Mesenchymal stem cell (in vitro differentiated cells and primary cell): ENCODE measurements at regions not wholly inside any gene's neighbourhood (a gene's known extent, or its start where the extent isn't known, plus 50 kb on each side); places are given as distances from the start of the nearest gene placed in this dataset.

ENCODE experiments used
- DNase-seq: peaks from one replicate; pipeline ENCODE4 v3.0.0-alpha.2; 2013
- H2AFZ ChIP-seq: one replicate; pipeline ENCODE4 v1.6.1; 2013; ENCODE audit warnings: low read depth, mild to moderate bottlenecking, control low read depth, inconsistent platforms, low read length, moderate library complexity
- H2AK5ac ChIP-seq: 2 replicates; pipeline ENCODE4 v1.6.1; 2013; ENCODE audit warnings: low read length, moderate library complexity, mild to moderate bottlenecking, inconsistent platforms; ENCODE audit not compliant: severe bottlenecking
- H2BK120ac ChIP-seq: one replicate; pipeline ENCODE4 v1.6.1; 2013; ENCODE audit warnings: low read depth, mild to moderate bottlenecking, inconsistent platforms, low read length, moderate library complexity
- H2BK12ac ChIP-seq, 2 experiments: one replicate each; pipeline ENCODE4 v1.6.1; 2013; ENCODE audit warnings: inconsistent platforms in 2 of 2, low read length in 2 of 2, mild to moderate bottlenecking in 2 of 2, moderate library complexity in 2 of 2, control low read depth in 1 of 2
- H2BK15ac ChIP-seq: one replicate; pipeline ENCODE4 v1.6.1; 2013; ENCODE audit warnings: mild to moderate bottlenecking, low read depth, inconsistent platforms; ENCODE audit not compliant: poor library complexity, severe bottlenecking
- H2BK5ac ChIP-seq: 2 replicates; pipeline ENCODE4 v1.6.1; 2013; ENCODE audit warnings: low read depth, mild to moderate bottlenecking, low read length, control low read depth, inconsistent platforms; ENCODE audit not compliant: poor library complexity, severe bottlenecking
- H3K14ac ChIP-seq, 2 experiments: one replicate each; pipeline ENCODE4 v1.6.1; 2013; ENCODE audit warnings: inconsistent platforms in 2 of 2, low read length in 2 of 2, control low read depth in 1 of 2, mild to moderate bottlenecking in 1 of 2, moderate library complexity in 1 of 2
- H3K18ac ChIP-seq, 2 experiments: one replicate each; pipeline ENCODE4 v1.6.1; 2013; ENCODE audit warnings: inconsistent platforms in 2 of 2, low read length in 2 of 2, control low read depth in 1 of 2, low read depth in 1 of 2, mild to moderate bottlenecking in 1 of 2
- H3K23ac ChIP-seq, 2 experiments: one replicate each; pipeline ENCODE4 v1.6.1; 2013; ENCODE audit warnings: inconsistent platforms in 2 of 2, low read length in 2 of 2, mild to moderate bottlenecking in 2 of 2, moderate library complexity in 2 of 2, control low read depth in 1 of 2
- H3K27ac ChIP-seq: 2 replicates; pipeline ENCODE4 v1.5.1; 2013; ENCODE audit warnings: mild to moderate bottlenecking, moderate library complexity, low read length, control low read depth, inconsistent platforms; ENCODE audit not compliant: poor library complexity, severe bottlenecking
- H3K27me3 ChIP-seq, 2 experiments: 2 replicates each; pipeline versions ENCODE4 v1.6.1 to v1.7.0; 2013; ENCODE audit warnings: low read length in 2 of 2, mild to moderate bottlenecking in 2 of 2, moderate library complexity in 2 of 2, control low read depth in 1 of 2, inconsistent platforms in 1 of 2; ENCODE audit not compliant: control insufficient read depth in 1 of 2, insufficient read depth in 1 of 2
- H3K36me3 ChIP-seq, 2 experiments: 2 replicates each; pipeline versions ENCODE4 v1.6.1 to v1.7.0; 2013; ENCODE audit warnings: low read length in 2 of 2, control low read depth in 1 of 2, inconsistent platforms in 1 of 2, low read depth in 1 of 2, mild to moderate bottlenecking in 1 of 2; ENCODE audit not compliant: insufficient read depth in 2 of 2, control insufficient read depth in 1 of 2
- H3K4ac ChIP-seq, 2 experiments: one replicate each; pipeline ENCODE4 v1.6.1; 2013; ENCODE audit warnings: inconsistent platforms in 2 of 2, low read length in 2 of 2, mild to moderate bottlenecking in 2 of 2, moderate library complexity in 2 of 2, control low read depth in 1 of 2, low read depth in 1 of 2
- H3K4me1 ChIP-seq: 2 replicates; pipeline ENCODE4 v1.6.1; 2013; ENCODE audit warnings: low read depth, low read length, control low read depth; ENCODE audit not compliant: control insufficient read depth, insufficient read depth
- H3K4me2 ChIP-seq: 2 replicates; pipeline ENCODE4 v1.6.1; 2013; ENCODE audit warnings: low read length, mild to moderate bottlenecking, inconsistent platforms; ENCODE audit not compliant: poor library complexity, severe bottlenecking
- H3K4me3 ChIP-seq, 2 experiments: 2 replicates each; pipeline versions ENCODE4 v1.5.1 to v1.7.0; 2013; ENCODE audit warnings: low read length in 2 of 2, mild to moderate bottlenecking in 2 of 2, control low read depth in 1 of 2, low read depth in 1 of 2; ENCODE audit not compliant: insufficient read depth in 1 of 2
- H3K79me1 ChIP-seq: replicated peaks from 2 replicates; pipeline ENCODE4 v1.6.1; 2013; ENCODE audit warnings: mild to moderate bottlenecking, control low read depth, low read length, inconsistent platforms; ENCODE audit not compliant: poor library complexity, severe bottlenecking
- H3K9ac ChIP-seq: 2 replicates; pipeline ENCODE4 v1.7.0; 2013; ENCODE audit warnings: mild to moderate bottlenecking, low read length, moderate library complexity
- H3K9me3 ChIP-seq: 2 replicates; pipeline ENCODE4 v1.7.0; 2013; ENCODE audit warnings: mild to moderate bottlenecking, low read length; ENCODE audit not compliant: control insufficient read depth
- H4K8ac ChIP-seq: one replicate; pipeline ENCODE4 v1.6.1; 2013; ENCODE audit warnings: inconsistent platforms, mild to moderate bottlenecking, low read length, moderate library complexity
- H4K91ac ChIP-seq: one replicate; pipeline ENCODE4 v1.6.1; 2013; ENCODE audit warnings: mild to moderate bottlenecking, low read length, inconsistent platforms
- WGBS: methylation state at CpG from one replicate; pipeline ENCODE4 v1.1.7; 2013; ENCODE audit warnings: mixed read lengths; 5-methylcytosine and 5-hydroxymethylcytosine counted together

GRCh38 chr14:97705976-97706375, 908.8 kb downstream of the VRK1 start:
- H2BK15ac ChIP-seq = no peak overlapping the region
- H3K4me3 ChIP-seq = no peak overlapping the region
- H3K27ac ChIP-seq = no peak overlapping the region
- H3K79me1 ChIP-seq = no peaks in the 10 kb centered on the region
- H4K8ac ChIP-seq = no peak overlapping the region
- no peaks in the 10 kb centered on the region for H3K27me3 ChIP-seq
- H2AK5ac ChIP-seq = no peak overlapping the region
- H3K4ac ChIP-seq = no peak overlapping the region
- H3K18ac ChIP-seq = no peak overlapping the region
- no peaks in the 10 kb centered on the region for H3K9me3 ChIP-seq
- 51% methylated on average over 2 of the region's 2 CpGs for WGBS
- no peak overlapping the region for H2BK12ac ChIP-seq
- no peak overlapping the region for H2BK120ac ChIP-seq
- H2BK5ac ChIP-seq = no peak overlapping the region
- no peak overlapping the region for H3K9ac ChIP-seq
- no peaks in the 10 kb centered on the region for H3K36me3 ChIP-seq
- H3K14ac ChIP-seq = no peak overlapping the region
- H4K91ac ChIP-seq = no peak overlapping the region
- no peak overlapping the region for H2AFZ ChIP-seq
- no peak overlapping the region for H3K23ac ChIP-seq
- no peaks in the 10 kb centered on the region for H3K4me1 ChIP-seq
- H3K4me2 ChIP-seq = no peak overlapping the region
- DNase-seq = no peak

GRCh38 chr14:97706819-97707218, 909.6 kb downstream of the VRK1 start:
- no peak overlapping the region for H2BK15ac ChIP-seq
- H3K18ac ChIP-seq = no peak overlapping the region
- WGBS = 48% methylated on average over 2 of the region's 2 CpGs

GRCh38 chr14:97707603-97708002, 910.4 kb downstream of the VRK1 start:
- Histone ChIP-seq H2BK5ac (no peak overlapping the region), H3K4me3 (no peak overlapping the region), H3K79me1 (no peaks in the 10 kb centered on the region), H3K9me3 (no peaks in the 10 kb centered on the region), H4K8ac (no peak overlapping the region), H3K4ac (no peak overlapping the region), H2AK5ac (no peak overlapping the region), H3K23ac (no peak overlapping the region), H3K27me3 (no peaks in the 10 kb centered on the region), H3K36me3 (no peaks in the 10 kb centered on the region), H4K91ac (no peak overlapping the region), H3K4me2 (no peak overlapping the region), H3K4me1 (no peaks in the 10 kb centered on the region), H3K9ac (no peak overlapping the region), H3K27ac (no peak overlapping the region), H3K14ac (no peak overlapping the region), H2AFZ (no peak overlapping the region), H2BK120ac (no peak overlapping the region), H2BK15ac (no peak overlapping the region), H2BK12ac (no peak overlapping the region), H3K18ac (no peak overlapping the region)
- 75% methylated on average over 6 of the region's 6 CpGs for WGBS
- no peak for DNase-seq

More at GRCh38 chr14:97706819-97707218, 909.6 kb downstream of the VRK1 start:
- H3K36me3 ChIP-seq = no peaks in the 10 kb centered on the region
- H2AK5ac ChIP-seq = no peak overlapping the region
- H2AFZ ChIP-seq = no peak overlapping the region
- no peak overlapping the region for H3K14ac ChIP-seq
- no peak overlapping the region for H2BK5ac ChIP-seq
- no peak overlapping the region for H3K4me3 ChIP-seq
- H4K8ac ChIP-seq = no peak overlapping the region
- H3K4ac ChIP-seq = no peak overlapping the region
- H4K91ac ChIP-seq = no peak overlapping the region
- no peak for DNase-seq
- no peak overlapping the region for H3K27ac ChIP-seq
- no peaks in the 10 kb centered on the region for H3K4me1 ChIP-seq
- no peaks in the 10 kb centered on the region for H3K9me3 ChIP-seq
- no peak overlapping the region for H2BK12ac ChIP-seq
- no peak overlapping the region for H2BK120ac ChIP-seq
- no peak overlapping the region for H3K4me2 ChIP-seq
- H3K79me1 ChIP-seq = no peaks in the 10 kb centered on the region
- no peaks in the 10 kb centered on the region for H3K27me3 ChIP-seq
- H3K9ac ChIP-seq = no peak overlapping the region
- no peak overlapping the region for H3K23ac ChIP-seq

GRCh38 chr14:97709552-97709951, 912.4 kb downstream of the VRK1 start:
- no peak overlapping the region for H3K23ac ChIP-seq
- no peak overlapping the region for H2BK5ac ChIP-seq
- no peak overlapping the region for H3K9ac ChIP-seq
- no peak overlapping the region for H3K18ac ChIP-seq
- H2BK120ac ChIP-seq = no peak overlapping the region
- H2AK5ac ChIP-seq = no peak overlapping the region
- H3K4me1 ChIP-seq = no peaks in the 10 kb centered on the region
- H3K14ac ChIP-seq = no peak overlapping the region
- H3K4ac ChIP-seq = no peak overlapping the region
- no peak overlapping the region for H3K27ac ChIP-seq
- DNase-seq = no peak
- 78% methylated on average over 6 of the region's 6 CpGs for WGBS
- no peaks in the 10 kb centered on the region for H3K9me3 ChIP-seq
- no peak overlapping the region for H2BK12ac ChIP-seq
- no peak overlapping the region for H4K91ac ChIP-seq
- H2BK15ac ChIP-seq = no peak overlapping the region
- H2AFZ ChIP-seq = no peak overlapping the region
- H4K8ac ChIP-seq = no peak overlapping the region
- H3K36me3 ChIP-seq = no peaks in the 10 kb centered on the region
- H3K4me3 ChIP-seq = no peak overlapping the region
- H3K4me2 ChIP-seq = no peak overlapping the region
- H3K27me3 ChIP-seq = no peaks in the 10 kb centered on the region
- no peaks in the 10 kb centered on the region for H3K79me1 ChIP-seq
